Keratinocyte (primary cell): ENCODE measurements at regions not wholly inside any gene's neighbourhood (a gene's known extent, or its start where the extent isn't known, plus 50 kb on each side); places are given as distances from the start of the nearest gene placed in this dataset.

Experiments used
- DNase-seq: peaks from one replicate; pipeline ENCODE4 v3.0.0-alpha.2; 2011; ENCODE audit warnings: low read depth, missing footprints, low spot score
- FAIRE-seq: peaks from 2 replicates; lab custom pipeline; 2011; peaks lifted over from hg19 to GRCh38; lab: Jason Lieb, UNC
- H2AFZ ChIP-seq: 2 replicates; pipeline ENCODE4 v1.6.0; 2012; ENCODE audit warnings: low read length, control low read depth, inconsistent platforms; ENCODE audit not compliant: control insufficient read depth
- H3K27ac ChIP-seq: 2 replicates; pipeline ENCODE4 v1.5.1; 2011; ENCODE audit warnings: low read length; ENCODE audit not compliant: control insufficient read depth, insufficient read depth
- H3K27me3 ChIP-seq: 3 replicates; pipeline ENCODE4 v1.6.0; 2011; ENCODE audit warnings: low read length; ENCODE audit not compliant: control insufficient read depth, insufficient read depth; ENCODE audit errors: extremely low read depth
- H3K36me3 ChIP-seq, 2 experiments: 2 replicates in 1 of 2; 3 replicates in 1 of 2; pipeline ENCODE4 v1.5.1; 2011; ENCODE audit warnings: low read length in 2 of 2, mild to moderate bottlenecking in 1 of 2; ENCODE audit not compliant: control insufficient read depth in 2 of 2, insufficient read depth in 2 of 2; ENCODE audit errors: extremely low read depth in 1 of 2
- H3K4me1 ChIP-seq: 3 replicates; pipeline ENCODE4 v1.5.1; 2011; ENCODE audit warnings: low read length; ENCODE audit not compliant: control insufficient read depth, insufficient read depth; ENCODE audit errors: extremely low read depth
- H3K4me2 ChIP-seq: 3 replicates; pipeline ENCODE4 v1.6.0; 2011; ENCODE audit warnings: low read depth, low read length; ENCODE audit not compliant: control insufficient read depth, insufficient read depth; ENCODE audit errors: extremely low read depth
- H3K4me3 ChIP-seq, 3 experiments: fragments of 200-600 bp in 1 of 3; sonication (generic) in 1 of 3; 2 replicates in 2 of 3; 3 replicates in 1 of 3; pipeline ENCODE4 v1.5.1; 2011 to 2016; ENCODE audit warnings: low read length in 3 of 3, mild to moderate bottlenecking in 3 of 3, control low read depth in 2 of 3, inconsistent platforms in 1 of 3, low read depth in 1 of 3, mixed read lengths in 1 of 3, mixed run types in 1 of 3, moderate library complexity in 1 of 3; ENCODE audit not compliant: control insufficient read depth in 2 of 3, insufficient read depth in 2 of 3; ENCODE audit errors: extremely low read depth in 1 of 3
- H3K79me2 ChIP-seq: 2 replicates; pipeline ENCODE4 v1.6.0; 2012; ENCODE audit warnings: low read length; ENCODE audit not compliant: control insufficient read depth, insufficient read depth
- H3K9ac ChIP-seq: 3 replicates; pipeline ENCODE4 v1.6.0; 2011; ENCODE audit warnings: low read length; ENCODE audit not compliant: control insufficient read depth, insufficient read depth; ENCODE audit errors: extremely low read depth
- H3K9me1 ChIP-seq: 3 replicates; pipeline ENCODE4 v1.6.0; 2011; ENCODE audit warnings: low read length; ENCODE audit not compliant: control insufficient read depth, insufficient read depth; ENCODE audit errors: extremely low read depth
- H3K9me3 ChIP-seq: 2 replicates; pipeline ENCODE4 v1.5.1; 2012; ENCODE audit warnings: low read depth, low read length; ENCODE audit not compliant: control insufficient read depth
- H4K20me1 ChIP-seq: 3 replicates; pipeline ENCODE4 v1.6.0; 2011; ENCODE audit warnings: low read length; ENCODE audit not compliant: control insufficient read depth, insufficient read depth; ENCODE audit errors: extremely low read depth
- CTCF ChIP-seq, 3 experiments: IDR thresholded peaks in 1 of 3; conservative IDR thresholded peaks in 1 of 3; optimal IDR thresholded peaks in 1 of 3; 2 replicates in 2 of 3; 3 replicates in 1 of 3; pipeline versions ENCODE3 to v1.5.1; 2011; ENCODE audit warnings: low read length in 3 of 3, mild to moderate bottlenecking in 3 of 3, moderate library complexity in 2 of 3, control low read depth in 1 of 3, inconsistent platforms in 1 of 3; ENCODE audit not compliant: insufficient read depth in 2 of 3; ENCODE audit errors: extremely low read depth in 1 of 3
- EZH2 ChIP-seq: IDR thresholded peaks from one replicate; pipeline ENCODE4 v1.6.1; 2012; ENCODE audit warnings: inconsistent platforms, mild to moderate bottlenecking, low read length, moderate library complexity
- dilution Hi-C: fragments of 300-500 bp; cut with MboI; formaldehyde crosslinking; loops from one replicate; pipeline ENCODE4 v1.7.0; 2020; ENCODE audit warnings: low sequenced_read_pairs; ENCODE audit not compliant: extremely low pct_ligation_motif_present

GRCh38 chr10:36669615-36670352 is 455.6 kb upstream of the ANKRD30A start:
- FAIRE-seq = no peak

GRCh38 chr10:36666451-36666850 is 458.9 kb upstream of the ANKRD30A start:
- Histone ChIP-seq H3K79me2 (no peaks in the 10 kb centered on the region), H3K4me2 (no peak overlapping the region), H3K27ac (no peak overlapping the region), H3K27me3 (no peaks in the 10 kb centered on the region), H3K4me3 (no peak overlapping the region), H3K9me3 (no peaks in the 10 kb centered on the region), H3K4me1 (no peaks in the 10 kb centered on the region), H3K9ac (no peak overlapping the region), H2AFZ (no peak overlapping the region), H3K9me1 (no peaks in the 10 kb centered on the region), H4K20me1 (no peaks in the 10 kb centered on the region), H3K36me3 (no peaks in the 10 kb centered on the region)
- dilution Hi-C loops = no loop called here
- FAIRE-seq = no peak
- TF ChIP-seq EZH2 = no peak
- no peak for TF ChIP-seq CTCF (optimal IDR thresholded peaks at IDR 0.05 in 1 of 3, IDR thresholded peaks at IDR 0.05 in 1 of 3, conservative IDR thresholded peaks at IDR 0.05 in 1 of 3; ENCODE audit: extremely low read depth in 1 of 3, insufficient read depth in 2 of 3, low read length in 3 of 3)
- DNase-seq = no peak

More at GRCh38 chr10:36669615-36670352, 455.6 kb upstream of the ANKRD30A start:
- Histone ChIP-seq H3K9ac (no peak overlapping the region), H3K4me1 (no peaks in the 10 kb centered on the region), H3K9me1 (no peaks in the 10 kb centered on the region), H2AFZ (no peak overlapping the region), H3K36me3 (no peaks in the 10 kb centered on the region), H3K4me3 (no peak overlapping the region), H4K20me1 (no peaks in the 10 kb centered on the region), H3K27ac (no peak overlapping the region), H3K4me2 (no peak overlapping the region), H3K27me3 (no peaks in the 10 kb centered on the region), H3K9me3 (no peaks in the 10 kb centered on the region), H3K79me2 (no peaks in the 10 kb centered on the region)
- no peak for DNase-seq
- TF ChIP-seq CTCF (optimal IDR thresholded peaks at IDR 0.05 in 1 of 3, IDR thresholded peaks at IDR 0.05 in 1 of 3, conservative IDR thresholded peaks at IDR 0.05 in 1 of 3; ENCODE audit: extremely low read depth in 1 of 3, insufficient read depth in 2 of 3, low read length in 3 of 3) (no peak), EZH2 (no peak)
- dilution Hi-C loops = no loop called here
